Ramos (cell line): ENCODE measurements at regions not wholly inside any gene's neighbourhood (a gene's known extent, or its start where the extent isn't known, plus 50 kb on each side); places are given as distances from the start of the nearest gene placed in this dataset.
"Not testable (repeated sequence)": the region's sequence is repeated elsewhere in the genome, so short reads cannot be mapped to it uniquely, and the experiment has no call there.

Experiments
- in situ Hi-C: fragments of 300-500 bp; cut with MboI; formaldehyde crosslinking; loops from one replicate; pipeline ENCODE4 v1.14.3; 2022; ENCODE audit warnings: low sequenced_read_pairs; ENCODE audit not compliant: unreplicated experiment

- in situ Hi-C loops: no loop called here
Observed at GRCh38 chr11:88061111-88061510, 114.1 kb downstream of the RAB38 start.

- in situ Hi-C loops: no loop called here
Observed at GRCh38 chr11:88059326-88059725, 115.9 kb downstream of the RAB38 start.

GRCh38 chr11:88051396-88051795, 123.8 kb downstream of the RAB38 start:
- in situ Hi-C loops: no loop called here

- in situ Hi-C loops: no loop called here
Observed at GRCh38 chr11:88050247-88050646, 125.0 kb downstream of the RAB38 start.

GRCh38 chr11:88045288-88045687, 130.0 kb downstream of the RAB38 start:
- in situ Hi-C loops: not testable (repeated sequence)

GRCh38 chr11:88044658-88045057, 130.6 kb downstream of the RAB38 start:
- in situ Hi-C loops: not testable (repeated sequence)

- in situ Hi-C loops: no loop called here
Observed at GRCh38 chr11:88043149-88043548, 132.1 kb downstream of the RAB38 start.

- in situ Hi-C loops: no loop called here
Observed at GRCh38 chr11:88042647-88043046, 132.6 kb downstream of the RAB38 start.

- in situ Hi-C loops: no loop called here
Observed at GRCh38 chr11:88042238-88042637, 133.0 kb downstream of the RAB38 start.

GRCh38 chr11:88041679-88042078, 133.6 kb downstream of the RAB38 start:
- in situ Hi-C loops: no loop called here

GRCh38 chr11:88040148-88040496, 135.1 kb downstream of the RAB38 start:
- in situ Hi-C loops: no loop called here

- in situ Hi-C loops: no loop called here
Observed at GRCh38 chr11:88039476-88040147, 135.6 kb downstream of the RAB38 start.

- in situ Hi-C loops: no loop called here
Observed at GRCh38 chr11:88038063-88038462, 137.2 kb downstream of the RAB38 start.

GRCh38 chr11:88036701-88037100, 138.5 kb downstream of the RAB38 start:
- in situ Hi-C loops: no loop called here

- in situ Hi-C loops: no loop called here
Observed at GRCh38 chr11:88035271-88035670, 140.0 kb downstream of the RAB38 start.

GRCh38 chr11:88017666-88018065, 157.6 kb downstream of the RAB38 start:
- in situ Hi-C loops: no loop called here

- in situ Hi-C loops: no loop called here
Observed at GRCh38 chr11:88016392-88017170, 158.7 kb downstream of the RAB38 start.

GRCh38 chr11:88015170-88015569, 160.1 kb downstream of the RAB38 start:
- in situ Hi-C loops: no loop called here

- in situ Hi-C loops: no loop called here
Observed at GRCh38 chr11:88013508-88014065, 161.7 kb downstream of the RAB38 start.

GRCh38 chr11:88012456-88012855, 162.8 kb downstream of the RAB38 start:
- in situ Hi-C loops: no loop called here

- in situ Hi-C loops: no loop called here
Observed at GRCh38 chr11:87976009-87976408, 199.2 kb downstream of the RAB38 start.

- in situ Hi-C loops: no loop called here
Observed at GRCh38 chr11:87974797-87975196, 200.4 kb downstream of the RAB38 start.
